H1 (cell line): ENCODE measurements at regions not wholly inside any gene's neighbourhood (a gene's known extent, or its start where the extent isn't known, plus 50 kb on each side); places are given as distances from the start of the nearest gene placed in this dataset.

Experiments used
- CTCF ChIA-PET: fragments of 300-600 bp; sonication (Branson Sonifier 250); formaldehyde crosslinking; loops from one replicate; lab custom pipeline; 2021; ENCODE audit not compliant: partially characterized antibody; lab: Charles Lee
- POLR2A ChIA-PET: fragments of 300-600 bp; sonication (Branson Sonifier 250); formaldehyde crosslinking; loops from one replicate; lab custom pipeline; 2021; ENCODE audit warnings: inconsistent platforms; ENCODE audit not compliant: partially characterized antibody; lab: Charles Lee
- DNase-seq, 2 experiments: peaks; one replicate each; pipeline versions ENCODE4 v3.0.0 to v3.0.0-alpha.2; 2010 to 2022; ENCODE audit warnings: low spot score in 2 of 2, low read depth in 1 of 2, mixed read lengths in 1 of 2
- FAIRE-seq: peaks from 2 replicates; lab custom pipeline; 2011; peaks lifted over from hg19 to GRCh38; lab: Jason Lieb, UNC
- H2AFZ ChIP-seq: 2 replicates; pipeline ENCODE4 v1.8.1; 2012; ENCODE audit warnings: low read length, inconsistent platforms
- H2AK5ac ChIP-seq: 2 replicates; pipeline ENCODE4 v1.6.1; 2013; ENCODE audit warnings: low read depth, low read length
- H2BK120ac ChIP-seq: replicated peaks from 2 replicates; pipeline ENCODE3; 2013; ENCODE audit warnings: low read depth, low read length, inconsistent platforms
- H2BK12ac ChIP-seq: 2 replicates; pipeline ENCODE4 v1.6.1; 2013; ENCODE audit warnings: low read depth, low read length
- H2BK15ac ChIP-seq: 2 replicates; pipeline ENCODE4 v1.6.1; 2013; ENCODE audit warnings: low read length
- H2BK20ac ChIP-seq: 2 replicates; pipeline ENCODE4 v1.6.1; 2013; ENCODE audit warnings: low read length
- H2BK5ac ChIP-seq: 2 replicates; pipeline ENCODE4 v1.6.1; 2013; ENCODE audit warnings: low read depth, low read length
- H3K14ac ChIP-seq: 2 replicates; pipeline ENCODE4 v1.6.1; 2013; ENCODE audit warnings: inconsistent platforms; ENCODE audit not compliant: insufficient read length
- H3K18ac ChIP-seq: 2 replicates; pipeline ENCODE4 v1.6.1; 2013; ENCODE audit warnings: low read length; ENCODE audit errors: extremely low read depth
- H3K23ac ChIP-seq: 2 replicates; pipeline ENCODE4 v1.6.1; 2013; ENCODE audit warnings: inconsistent platforms; ENCODE audit not compliant: insufficient read length
- H3K23me2 ChIP-seq: 2 replicates; pipeline ENCODE4 v1.6.1; 2013; ENCODE audit warnings: low read depth, low read length
- H3K27ac ChIP-seq: 2 replicates; pipeline ENCODE4 v1.6.1; 2011; ENCODE audit warnings: low read depth, low read length, inconsistent platforms
- H3K27me3 ChIP-seq, 4 experiments: replicated peaks in 1 of 4; 1 replicate in 1 of 4; 2 replicates in 3 of 4; pipeline versions ENCODE4 v1.6.1 to v1.8.1; 2011 to 2013; ENCODE audit warnings: low read length in 3 of 4, mild to moderate bottlenecking in 3 of 4, inconsistent platforms in 2 of 4, mixed read lengths in 2 of 4, moderate library complexity in 1 of 4; ENCODE audit not compliant: control insufficient read depth in 3 of 4, insufficient read depth in 3 of 4; ENCODE audit errors: extremely low read depth in 1 of 4
- H3K36me3 ChIP-seq, 4 experiments: 2 replicates each; pipeline versions ENCODE4 v1.6.1 to v1.8.1; 2011 to 2013; ENCODE audit warnings: mild to moderate bottlenecking in 4 of 4, low read length in 3 of 4, moderate library complexity in 2 of 4, control low read depth in 1 of 4, inconsistent platforms in 1 of 4; ENCODE audit not compliant: insufficient read depth in 4 of 4, control insufficient read depth in 2 of 4
- H3K4ac ChIP-seq: replicated peaks from 2 replicates; pipeline ENCODE3; 2013; ENCODE audit warnings: low read length, low read depth, mixed read lengths, inconsistent platforms; ENCODE audit not compliant: insufficient read length
- H3K4me1 ChIP-seq, 4 experiments: replicated peaks in 1 of 4; 1 replicate in 1 of 4; 2 replicates in 3 of 4; pipeline versions ENCODE4 v1.6.1 to v1.8.1; 2011 to 2013; ENCODE audit warnings: low read length in 3 of 4, inconsistent platforms in 2 of 4, mixed read lengths in 1 of 4; ENCODE audit not compliant: insufficient read depth in 4 of 4, control insufficient read depth in 3 of 4
- H3K4me2 ChIP-seq, 2 experiments: 2 replicates each; pipeline versions ENCODE4 v1.6.1 to v1.8.1; 2011 to 2013; ENCODE audit warnings: low read depth in 2 of 2, low read length in 2 of 2, control low read depth in 1 of 2, inconsistent platforms in 1 of 2, mild to moderate bottlenecking in 1 of 2; ENCODE audit not compliant: insufficient read depth in 1 of 2
- H3K4me3 ChIP-seq, 4 experiments: fragments of 200-600, 300-600 bp in 1 of 4; sonication (generic), shearing (Covaris generic), sonication (Bioruptor Twin) in 1 of 4; 2 replicates each; pipeline versions ENCODE4 v1.5.1 to v1.8.1; 2011 to 2016; ENCODE audit warnings: low read length in 4 of 4, low read depth in 3 of 4, control low read depth in 2 of 4, inconsistent platforms in 2 of 4, mild to moderate bottlenecking in 2 of 4, mixed read lengths in 1 of 4, moderate library complexity in 1 of 4; ENCODE audit not compliant: insufficient read depth in 2 of 4; ENCODE audit errors: extremely low read depth in 1 of 4
- H3K56ac ChIP-seq: replicated peaks from 2 replicates; pipeline ENCODE3; 2013; ENCODE audit warnings: low read depth, mild to moderate bottlenecking, mixed read lengths, low read length, inconsistent platforms; ENCODE audit not compliant: insufficient read length
- H3K79me1 ChIP-seq: 2 replicates; pipeline ENCODE4 v1.6.1; 2013; ENCODE audit warnings: low read depth, low read length, control low read depth
- H3K79me2 ChIP-seq, 2 experiments: 2 replicates each; pipeline versions ENCODE4 v1.6.1 to v1.8.1; 2012 to 2013; ENCODE audit warnings: low read length in 2 of 2, mild to moderate bottlenecking in 2 of 2, inconsistent platforms in 1 of 2; ENCODE audit not compliant: insufficient read depth in 2 of 2, control insufficient read depth in 1 of 2
- H3K9ac ChIP-seq, 4 experiments: replicated peaks in 1 of 4; 1 replicate in 1 of 4; 2 replicates in 3 of 4; pipeline versions ENCODE4 v1.6.1 to v1.8.1; 2011 to 2013; ENCODE audit warnings: low read depth in 3 of 4, low read length in 3 of 4, control low read depth in 2 of 4, mild to moderate bottlenecking in 2 of 4, moderate library complexity in 2 of 4, inconsistent platforms in 1 of 4; ENCODE audit errors: extremely low read depth in 1 of 4
- H3K9me3 ChIP-seq, 2 experiments: 2 replicates each; pipeline versions ENCODE4 v1.6.1 to v1.8.1; 2012 to 2013; ENCODE audit warnings: mild to moderate bottlenecking in 2 of 2, moderate library complexity in 2 of 2, control low read depth in 1 of 2, inconsistent platforms in 1 of 2, low read depth in 1 of 2, low read length in 1 of 2, mixed read lengths in 1 of 2; ENCODE audit not compliant: insufficient read depth in 2 of 2
- H4K20me1 ChIP-seq, 2 experiments: replicated peaks in 1 of 2; 2 replicates each; pipeline versions ENCODE3 to v1.8.1; 2011 to 2013; ENCODE audit warnings: inconsistent platforms in 2 of 2, low read length in 2 of 2, mild to moderate bottlenecking in 1 of 2; ENCODE audit not compliant: insufficient read depth in 2 of 2, control insufficient read depth in 1 of 2
- H4K5ac ChIP-seq: 2 replicates; pipeline ENCODE4 v1.6.1; 2013; ENCODE audit warnings: low read length, low read depth, mixed read lengths, inconsistent platforms; ENCODE audit not compliant: insufficient read length
- H4K8ac ChIP-seq: 2 replicates; pipeline ENCODE4 v1.8.0; 2013; ENCODE audit warnings: mild to moderate bottlenecking, moderate library complexity, low read length, inconsistent platforms; ENCODE audit not compliant: insufficient read depth; ENCODE audit errors: extremely low read depth
- H4K91ac ChIP-seq: replicated peaks from 2 replicates; pipeline ENCODE3; 2013; ENCODE audit warnings: low read length, mixed read lengths, inconsistent platforms; ENCODE audit not compliant: insufficient read length
- BACH1 ChIP-seq: IDR thresholded peaks from 2 replicates; pipeline ENCODE4 v1.6.1; 2012; ENCODE audit warnings: low read length, improper control_type of control experiment
- KDM4A ChIP-seq: IDR thresholded peaks from one replicate; pipeline ENCODE4 v1.7.1; 2012; ENCODE audit warnings: low read depth, mild to moderate bottlenecking, moderate library complexity, low read length, inconsistent platforms; ENCODE audit not compliant: severe bottlenecking
- TAF1 ChIP-seq: IDR thresholded peaks from 2 replicates; pipeline ENCODE4 v1.6.1; 2011; ENCODE audit warnings: mild to moderate bottlenecking, low read depth, low read length
- WGBS, 2 experiments: shearing (Covaris generic) in 1 of 2; methylation state at CpG; one replicate each; pipeline versions ENCODE4 v1.1.6 to v1.1.7; 2013 to 2015; ENCODE audit warnings: low lambda C conversion rate in 2 of 2, mixed read lengths in 2 of 2, inconsistent platforms in 1 of 2, low coverage in 1 of 2, missing lambda C conversion rate in 1 of 2; ENCODE audit not compliant: insufficient replicate concordance in 2 of 2, insufficient coverage in 1 of 2, insufficient read length in 1 of 2; ENCODE audit errors: extremely low coverage in 1 of 2, missing lambda C conversion rate in 1 of 2; 5-methylcytosine and 5-hydroxymethylcytosine counted together

DNA sequence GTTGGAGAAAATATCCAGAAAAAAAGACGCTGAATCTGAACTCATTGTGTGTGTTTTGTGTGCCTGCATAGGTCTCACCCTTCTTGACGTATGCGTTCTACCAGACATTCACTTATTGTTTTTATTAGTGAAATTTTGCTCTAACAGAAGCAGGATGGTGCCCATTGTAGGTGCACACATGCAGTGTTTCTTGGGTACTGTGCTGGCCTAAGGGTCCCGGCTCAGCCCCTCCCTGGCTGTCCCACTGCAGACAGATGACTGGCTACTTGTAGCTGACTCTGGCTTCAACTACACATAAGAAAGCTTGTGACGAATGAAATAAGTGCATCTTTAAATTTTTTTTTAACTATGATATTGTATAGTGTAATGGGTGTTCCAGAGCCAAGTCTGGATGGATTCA is 227.0 kb downstream of the CBLN1 start:
- Histone ChIP-seq H2BK20ac (no peak overlapping the region), H3K4me3 (no peak overlapping the region), H2BK15ac (no peak overlapping the region), H3K4me2 (no peak overlapping the region), H3K4me1 (peaks cover 0 to 9% (median 1%) of the 10 kb centered on the region in 4 experiments; a peak in 4 of 7 replicates), H2BK12ac (no peak overlapping the region), H2AK5ac (no peak overlapping the region), H4K5ac (no peak overlapping the region), H2BK120ac (no peak overlapping the region), H3K9me3 (no peaks in the 10 kb centered on the region), H4K8ac (no peak overlapping the region), H3K23me2 (no peaks in the 10 kb centered on the region), H3K27ac (no peak overlapping the region), H3K14ac (no peak overlapping the region), H4K91ac (no peak overlapping the region), H4K20me1 (no peaks in the 10 kb centered on the region), H3K27me3 (no peaks in the 10 kb centered on the region), H2AFZ (no peak overlapping the region), H2BK5ac (no peak overlapping the region), H3K18ac (no peak overlapping the region), H3K79me1 (no peaks in the 10 kb centered on the region), H3K23ac (no peak overlapping the region), H3K79me2 (no peaks in the 10 kb centered on the region), H3K36me3 (no peaks in the 10 kb centered on the region), H3K56ac (no peak overlapping the region), H3K9ac (no peak overlapping the region), H3K4ac (no peak overlapping the region)
- POLR2A ChIA-PET, result no interaction called here
- TF ChIP-seq KDM4A (no peak), BACH1 (no peak), TAF1 (no peak)
- CTCF ChIA-PET, result interaction anchor here (1.0 to 1.9 kb wide), 2 partner anchors 9 to 368 kb away, joined by 3 to 4 read pairs; no protein-coding TSS in a partner anchor
- DNase-seq, result no peak
- 89% methylated on average over 5 of the region's 5 CpGs; no CpG with 5 or more reads in 1 of the 2 experiments for WGBS, 2 experiments
- no peak for FAIRE-seq
